Esophagus muscularis mucosa (tissue), 4 donors: ENCODE measurements at regions not wholly inside any gene's neighbourhood (a gene's known extent, or its start where the extent isn't known, plus 50 kb on each side); places are given as distances from the start of the nearest gene placed in this dataset.

Experiments
- EP300 ChIP-seq: sonication (generic); formaldehyde crosslinking; IDR thresholded peaks from one replicate; pipeline ENCODE4 v1.6.1; 2017; ENCODE audit warnings: antibody characterized with exemption
- POLR2A ChIP-seq: fragments of 450-650 bp; IDR thresholded peaks from one replicate; pipeline ENCODE4 v1.6.1; 2017; ENCODE audit warnings: antibody characterized with exemption, moderate library complexity, mild to moderate bottlenecking, low read depth
- POLR2AphosphoS5 ChIP-seq, 2 donors: sonication (generic); formaldehyde crosslinking; IDR thresholded peaks; one replicate each; pipeline ENCODE4 v1.6.1; 2017; ENCODE audit warnings: antibody characterized with exemption in 2 of 2
- TF ChIP-seq, protein P1 (sequence below), 3 experiments: fragments of 200-600 bp in 2 of 3; fragments of 450-650 bp in 1 of 3; sonication (generic) in 2 of 3; IDR thresholded peaks; one replicate each; pipeline ENCODE4 v1.5.1; 2017 to 2019; ENCODE audit warnings: antibody characterized with exemption in 3 of 3, mild to moderate bottlenecking in 2 of 3, moderate library complexity in 1 of 3

DNA sequence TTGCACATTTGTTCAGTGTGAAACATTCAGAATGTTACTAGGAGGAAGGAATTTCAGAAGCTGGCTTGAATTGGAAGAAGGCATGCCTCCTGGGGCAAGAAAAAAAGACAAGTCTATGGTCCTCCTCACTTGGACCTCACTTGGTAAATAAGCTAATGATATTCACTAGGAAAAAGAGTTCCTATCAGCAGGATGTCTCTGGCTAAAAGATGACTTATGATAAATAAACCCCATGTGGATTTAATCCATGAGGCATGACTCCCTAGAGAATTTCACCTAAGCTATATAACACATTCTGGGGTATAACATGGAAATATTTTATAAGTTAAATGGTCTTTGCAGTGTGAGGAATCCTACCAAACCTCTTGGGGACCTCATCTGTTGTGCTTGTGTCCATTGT is 199.9 kb downstream of the LRIG3 start:
- TF ChIP-seq, protein P1, sequence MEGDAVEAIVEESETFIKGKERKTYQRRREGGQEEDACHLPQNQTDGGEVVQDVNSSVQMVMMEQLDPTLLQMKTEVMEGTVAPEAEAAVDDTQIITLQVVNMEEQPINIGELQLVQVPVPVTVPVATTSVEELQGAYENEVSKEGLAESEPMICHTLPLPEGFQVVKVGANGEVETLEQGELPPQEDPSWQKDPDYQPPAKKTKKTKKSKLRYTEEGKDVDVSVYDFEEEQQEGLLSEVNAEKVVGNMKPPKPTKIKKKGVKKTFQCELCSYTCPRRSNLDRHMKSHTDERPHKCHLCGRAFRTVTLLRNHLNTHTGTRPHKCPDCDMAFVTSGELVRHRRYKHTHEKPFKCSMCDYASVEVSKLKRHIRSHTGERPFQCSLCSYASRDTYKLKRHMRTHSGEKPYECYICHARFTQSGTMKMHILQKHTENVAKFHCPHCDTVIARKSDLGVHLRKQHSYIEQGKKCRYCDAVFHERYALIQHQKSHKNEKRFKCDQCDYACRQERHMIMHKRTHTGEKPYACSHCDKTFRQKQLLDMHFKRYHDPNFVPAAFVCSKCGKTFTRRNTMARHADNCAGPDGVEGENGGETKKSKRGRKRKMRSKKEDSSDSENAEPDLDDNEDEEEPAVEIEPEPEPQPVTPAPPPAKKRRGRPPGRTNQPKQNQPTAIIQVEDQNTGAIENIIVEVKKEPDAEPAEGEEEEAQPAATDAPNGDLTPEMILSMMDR (IDR thresholded peaks at IDR 0.05), result no peak
- TF ChIP-seq POLR2A (no peak), EP300 (no peak), POLR2AphosphoS5 (IDR thresholded peaks at IDR 0.05) (no peak)
